ENCODE measurements at regions not wholly inside any gene's neighbourhood (a gene's known extent, or its start where the extent isn't known, plus 50 kb on each side); places are given as distances from the start of the nearest gene placed in this dataset.

DNA sequence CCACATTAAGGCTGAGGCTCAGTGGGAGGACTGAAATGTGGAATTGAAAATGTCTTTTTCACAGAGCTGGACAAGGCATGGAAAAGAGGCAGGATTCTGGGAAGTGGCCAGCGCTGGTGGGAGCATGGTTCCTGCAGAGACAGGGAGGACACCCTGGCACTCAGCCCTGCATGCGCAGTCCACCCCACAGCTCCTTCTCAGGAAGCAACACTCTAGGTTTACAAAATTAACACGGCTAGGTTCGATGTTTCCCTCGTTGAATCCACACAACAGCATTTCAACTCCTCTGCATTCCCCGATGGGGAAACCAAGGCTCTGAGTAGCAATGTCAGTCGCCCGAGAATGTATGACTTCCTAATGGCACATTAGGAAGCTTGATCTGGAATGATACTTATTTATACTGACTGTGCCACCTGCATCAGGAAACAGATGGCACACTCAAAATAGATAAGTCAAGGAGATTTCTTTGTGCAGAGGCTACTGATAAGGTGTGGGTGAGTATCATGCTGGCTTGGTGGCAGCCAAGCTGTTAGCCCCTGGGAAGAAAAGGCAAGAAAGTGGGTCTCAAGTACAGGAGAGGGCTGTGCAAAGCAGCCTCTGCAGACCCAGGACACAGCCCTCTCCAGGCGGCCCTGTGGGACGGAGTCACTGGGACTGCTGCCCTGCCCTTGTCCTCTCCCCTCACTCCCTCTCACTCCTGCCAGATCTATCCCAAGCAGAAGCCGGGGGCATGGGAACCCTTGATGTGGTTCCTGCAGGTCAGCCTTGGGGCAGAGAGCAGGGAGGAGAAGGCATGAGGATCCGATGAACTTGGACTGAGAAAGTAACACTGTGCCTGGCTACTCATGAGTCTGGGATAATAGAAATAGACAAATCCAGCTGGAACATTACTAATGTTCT, 158.4 kb upstream of the FHL2 start:
- H3K9me3 Mint-ChIP-seq, result no peaks in the 10 kb centered on the region
- no peak for DNase-seq
- peaks cover 59% of the 10 kb centered on the region for H3K27me3 Mint-ChIP-seq (ENCODE audit: insufficient read depth)
- H3K27ac Mint-ChIP-seq, result no peak overlapping the region
- H3K4me3 Mint-ChIP-seq, result no peak overlapping the region
- peaks cover 10% of the 10 kb centered on the region for H3K4me1 Mint-ChIP-seq (ENCODE audit: low read depth)
- H3K36me3 Mint-ChIP-seq (ENCODE audit: low read depth), result no peaks in the 10 kb centered on the region
- TF ChIP-seq, protein P1, sequence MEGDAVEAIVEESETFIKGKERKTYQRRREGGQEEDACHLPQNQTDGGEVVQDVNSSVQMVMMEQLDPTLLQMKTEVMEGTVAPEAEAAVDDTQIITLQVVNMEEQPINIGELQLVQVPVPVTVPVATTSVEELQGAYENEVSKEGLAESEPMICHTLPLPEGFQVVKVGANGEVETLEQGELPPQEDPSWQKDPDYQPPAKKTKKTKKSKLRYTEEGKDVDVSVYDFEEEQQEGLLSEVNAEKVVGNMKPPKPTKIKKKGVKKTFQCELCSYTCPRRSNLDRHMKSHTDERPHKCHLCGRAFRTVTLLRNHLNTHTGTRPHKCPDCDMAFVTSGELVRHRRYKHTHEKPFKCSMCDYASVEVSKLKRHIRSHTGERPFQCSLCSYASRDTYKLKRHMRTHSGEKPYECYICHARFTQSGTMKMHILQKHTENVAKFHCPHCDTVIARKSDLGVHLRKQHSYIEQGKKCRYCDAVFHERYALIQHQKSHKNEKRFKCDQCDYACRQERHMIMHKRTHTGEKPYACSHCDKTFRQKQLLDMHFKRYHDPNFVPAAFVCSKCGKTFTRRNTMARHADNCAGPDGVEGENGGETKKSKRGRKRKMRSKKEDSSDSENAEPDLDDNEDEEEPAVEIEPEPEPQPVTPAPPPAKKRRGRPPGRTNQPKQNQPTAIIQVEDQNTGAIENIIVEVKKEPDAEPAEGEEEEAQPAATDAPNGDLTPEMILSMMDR (IDR thresholded peaks at IDR 0.05), result no peak

DNA sequence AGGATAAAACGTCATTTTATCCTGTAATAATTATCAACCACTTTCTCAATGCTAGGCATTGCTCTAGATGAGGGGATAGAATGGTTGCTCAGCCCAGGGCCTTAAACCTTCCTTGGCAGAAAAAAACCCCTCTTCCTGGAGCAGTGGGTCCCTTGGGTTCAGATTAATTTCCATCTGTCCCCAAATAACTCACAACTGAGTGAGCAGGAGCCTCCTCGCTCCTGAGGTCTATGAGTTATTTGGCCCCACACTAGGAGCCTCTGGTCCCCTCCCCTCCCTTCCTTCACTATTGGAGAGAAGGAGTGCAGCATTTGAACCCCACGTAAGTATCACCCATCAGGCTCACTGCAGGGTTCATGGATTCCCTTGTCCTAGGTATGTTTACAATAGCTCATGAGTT, 157.5 kb upstream of the FHL2 start:
- Mint-ChIP-seq H3K27me3 (ENCODE audit: insufficient read depth) (peaks cover 52% of the 10 kb centered on the region), H3K27ac (no peak overlapping the region), H3K36me3 (ENCODE audit: low read depth) (no peaks in the 10 kb centered on the region), H3K4me1 (ENCODE audit: low read depth) (peaks cover 10% of the 10 kb centered on the region), H3K9me3 (no peaks in the 10 kb centered on the region), H3K4me3 (no peak overlapping the region)
- DNase-seq, result no peak
- TF ChIP-seq, protein P1 (IDR thresholded peaks at IDR 0.05), result no peak

DNA sequence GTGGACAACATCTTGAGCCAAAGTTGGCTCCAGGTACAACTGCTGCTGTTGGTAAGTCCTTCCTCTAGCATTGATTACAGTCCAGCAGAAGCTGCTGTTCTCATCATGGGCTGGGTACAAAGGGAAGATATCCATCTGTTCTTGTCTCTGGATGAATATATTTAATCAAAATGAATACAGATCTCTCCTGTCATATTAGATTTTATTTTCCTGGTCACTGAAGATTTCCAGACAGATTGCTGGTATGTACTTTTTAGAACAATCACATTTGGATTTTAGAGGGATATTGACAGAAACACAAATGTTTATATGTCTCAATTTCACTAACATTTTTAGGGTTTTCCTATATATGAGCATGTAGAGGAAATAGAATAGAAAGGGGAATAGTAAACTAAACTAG, 155.4 kb upstream of the FHL2 start:
- Mint-ChIP-seq H3K4me1 (ENCODE audit: low read depth) (peaks cover 10% of the 10 kb centered on the region), H3K36me3 (ENCODE audit: low read depth) (no peaks in the 10 kb centered on the region), H3K27me3 (ENCODE audit: insufficient read depth) (peaks cover 43% of the 10 kb centered on the region), H3K27ac (no peak overlapping the region), H3K9me3 (no peaks in the 10 kb centered on the region), H3K4me3 (no peak overlapping the region)
- DNase-seq, result no peak
- TF ChIP-seq, protein P1 (IDR thresholded peaks at IDR 0.05), result no peak

DNA sequence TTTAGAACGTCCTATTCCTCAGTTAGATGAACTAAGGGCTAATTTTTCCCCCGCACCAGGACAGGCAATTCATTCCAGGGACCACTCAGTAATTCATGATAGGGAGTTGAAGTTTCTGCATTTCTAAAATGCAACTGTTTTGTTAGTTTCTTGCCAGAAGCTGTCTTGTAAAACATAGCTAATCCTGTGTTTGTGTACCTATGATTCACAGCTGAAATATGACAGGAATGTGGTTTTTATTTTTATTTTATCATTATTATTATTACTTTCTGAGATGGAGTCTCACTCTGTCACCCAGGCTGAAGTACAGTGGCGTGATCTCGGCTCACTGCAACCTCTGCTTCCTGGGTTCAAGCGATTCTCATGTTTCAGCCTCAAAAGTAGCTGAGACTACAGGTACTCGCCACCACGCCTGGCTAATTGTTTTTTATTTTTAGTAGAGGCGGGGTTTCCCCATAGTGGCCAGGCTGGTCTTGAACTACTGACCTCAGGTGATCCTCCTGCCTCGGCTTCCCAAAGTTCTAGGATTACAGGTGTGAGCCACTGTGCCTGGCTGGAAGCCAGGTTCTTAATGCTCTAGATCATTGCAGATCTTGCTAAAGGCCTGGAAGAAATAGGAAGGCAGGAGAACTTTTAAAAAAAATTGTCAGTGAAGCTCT, 154.8 kb upstream of the FHL2 start:
- no peak overlapping the region for H3K27ac Mint-ChIP-seq
- TF ChIP-seq, protein P1 (IDR thresholded peaks at IDR 0.05), result no peak
- H3K4me1 Mint-ChIP-seq (ENCODE audit: low read depth), result peaks cover 10% of the 10 kb centered on the region
- peak; percentile 57 for DNase-seq
- no peaks in the 10 kb centered on the region for H3K36me3 Mint-ChIP-seq (ENCODE audit: low read depth)
- no peak overlapping the region for H3K4me3 Mint-ChIP-seq
- no peaks in the 10 kb centered on the region for H3K9me3 Mint-ChIP-seq
- H3K27me3 Mint-ChIP-seq (ENCODE audit: insufficient read depth), result peaks cover 37% of the 10 kb centered on the region

DNA sequence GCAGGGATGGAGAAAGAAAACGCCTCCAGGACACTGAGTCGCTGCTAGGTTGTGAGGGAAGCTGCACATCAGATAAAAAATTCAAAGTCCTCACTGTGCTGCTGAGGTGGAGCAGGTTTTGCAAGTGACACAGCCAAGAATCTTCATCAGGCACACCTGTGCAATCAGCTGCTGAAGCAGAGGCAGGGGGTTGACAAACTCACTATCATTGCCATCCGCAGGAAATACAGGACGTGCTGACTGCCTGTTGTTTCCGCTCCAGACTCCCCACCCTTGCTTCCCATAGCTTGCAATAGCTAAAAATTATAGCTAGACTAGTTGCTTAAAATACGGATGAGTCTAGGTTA, 147.8 kb upstream of the FHL2 start:
- H3K36me3 Mint-ChIP-seq (ENCODE audit: low read depth), result no peaks in the 10 kb centered on the region
- H3K4me1 Mint-ChIP-seq (ENCODE audit: low read depth), result peaks cover 6% of the 10 kb centered on the region
- no peak overlapping the region for H3K4me3 Mint-ChIP-seq
- no peak overlapping the region for H3K27ac Mint-ChIP-seq
- no peaks in the 10 kb centered on the region for H3K9me3 Mint-ChIP-seq
- TF ChIP-seq, protein P1 (IDR thresholded peaks at IDR 0.05), result no peak
- H3K27me3 Mint-ChIP-seq (ENCODE audit: insufficient read depth), result peaks cover 20% of the 10 kb centered on the region
- no peak for DNase-seq
